Upper lobe of left lung (tissue), 4 donors: ENCODE measurements at regions not wholly inside any gene's neighbourhood (a gene's known extent, or its start where the extent isn't known, plus 50 kb on each side); places are given as distances from the start of the nearest gene placed in this dataset.

Experiments used
- CTCF ChIP-seq, 6 experiments: fragments of 450-650 bp in 4 of 6; fragments of 200-600 bp in 2 of 6; sonication (generic) in 2 of 6; IDR thresholded peaks; one replicate each; pipeline ENCODE4 v1.5.1; 2016 to 2019; ENCODE audit warnings: antibody characterized with exemption in 6 of 6
- EP300 ChIP-seq, 4 donors: sonication (generic); formaldehyde crosslinking; IDR thresholded peaks; one replicate each; pipeline ENCODE4 v1.5.1; 2017; ENCODE audit warnings: antibody characterized with exemption in 4 of 4, control low read depth in 2 of 4

GRCh38 chr1:57901208-57901919, 477.5 kb upstream of the DAB1 start:
- TF ChIP-seq CTCF (IDR thresholded peaks at IDR 0.05) (no peak), EP300 (IDR thresholded peaks at IDR 0.05) (no peak)
